ENCODE measurements at regions not wholly inside any gene's neighbourhood (a gene's known extent, or its start where the extent isn't known, plus 50 kb on each side); places are given as distances from the start of the nearest gene placed in this dataset.

DNA sequence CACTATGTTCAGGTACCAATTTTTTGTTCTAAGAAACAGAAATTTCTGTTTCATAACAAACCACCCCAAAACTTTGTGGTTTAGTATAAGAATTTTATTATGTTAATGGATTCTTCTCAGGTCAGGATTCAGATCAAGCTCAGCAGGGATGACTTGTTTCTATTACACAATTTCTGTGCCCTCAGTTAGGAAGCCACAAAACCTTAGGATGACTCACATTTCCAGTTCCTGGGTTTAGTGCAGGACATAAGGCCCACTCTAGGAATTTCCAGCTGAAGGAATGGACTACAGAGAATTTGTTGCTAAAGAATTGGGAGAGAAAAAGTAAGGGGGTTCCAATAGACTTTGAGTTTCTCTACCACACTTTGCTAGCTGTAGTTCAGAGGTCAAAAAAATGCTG, 629.3 kb downstream of the ANXA1 start:
- TF ChIP-seq, protein P1, sequence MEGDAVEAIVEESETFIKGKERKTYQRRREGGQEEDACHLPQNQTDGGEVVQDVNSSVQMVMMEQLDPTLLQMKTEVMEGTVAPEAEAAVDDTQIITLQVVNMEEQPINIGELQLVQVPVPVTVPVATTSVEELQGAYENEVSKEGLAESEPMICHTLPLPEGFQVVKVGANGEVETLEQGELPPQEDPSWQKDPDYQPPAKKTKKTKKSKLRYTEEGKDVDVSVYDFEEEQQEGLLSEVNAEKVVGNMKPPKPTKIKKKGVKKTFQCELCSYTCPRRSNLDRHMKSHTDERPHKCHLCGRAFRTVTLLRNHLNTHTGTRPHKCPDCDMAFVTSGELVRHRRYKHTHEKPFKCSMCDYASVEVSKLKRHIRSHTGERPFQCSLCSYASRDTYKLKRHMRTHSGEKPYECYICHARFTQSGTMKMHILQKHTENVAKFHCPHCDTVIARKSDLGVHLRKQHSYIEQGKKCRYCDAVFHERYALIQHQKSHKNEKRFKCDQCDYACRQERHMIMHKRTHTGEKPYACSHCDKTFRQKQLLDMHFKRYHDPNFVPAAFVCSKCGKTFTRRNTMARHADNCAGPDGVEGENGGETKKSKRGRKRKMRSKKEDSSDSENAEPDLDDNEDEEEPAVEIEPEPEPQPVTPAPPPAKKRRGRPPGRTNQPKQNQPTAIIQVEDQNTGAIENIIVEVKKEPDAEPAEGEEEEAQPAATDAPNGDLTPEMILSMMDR (IDR thresholded peaks at IDR 0.05), result no peak
- no peak for TF ChIP-seq EZH2 (IDR thresholded peaks at IDR 0.05; ENCODE audit: borderline replicate concordance, insufficient read depth, low read depth, low read length, poor library complexity, severe bottlenecking)
